IPS DF 4.7 (cell line): ENCODE measurements at regions not wholly inside any gene's neighbourhood (a gene's known extent, or its start where the extent isn't known, plus 50 kb on each side); places are given as distances from the start of the nearest gene placed in this dataset.

Experiments
- DNase-seq: peaks from one replicate; pipeline ENCODE4 v3.0.0-alpha.2; 2013; ENCODE audit warnings: low spot score; ENCODE audit errors: extremely low read depth

DNA sequence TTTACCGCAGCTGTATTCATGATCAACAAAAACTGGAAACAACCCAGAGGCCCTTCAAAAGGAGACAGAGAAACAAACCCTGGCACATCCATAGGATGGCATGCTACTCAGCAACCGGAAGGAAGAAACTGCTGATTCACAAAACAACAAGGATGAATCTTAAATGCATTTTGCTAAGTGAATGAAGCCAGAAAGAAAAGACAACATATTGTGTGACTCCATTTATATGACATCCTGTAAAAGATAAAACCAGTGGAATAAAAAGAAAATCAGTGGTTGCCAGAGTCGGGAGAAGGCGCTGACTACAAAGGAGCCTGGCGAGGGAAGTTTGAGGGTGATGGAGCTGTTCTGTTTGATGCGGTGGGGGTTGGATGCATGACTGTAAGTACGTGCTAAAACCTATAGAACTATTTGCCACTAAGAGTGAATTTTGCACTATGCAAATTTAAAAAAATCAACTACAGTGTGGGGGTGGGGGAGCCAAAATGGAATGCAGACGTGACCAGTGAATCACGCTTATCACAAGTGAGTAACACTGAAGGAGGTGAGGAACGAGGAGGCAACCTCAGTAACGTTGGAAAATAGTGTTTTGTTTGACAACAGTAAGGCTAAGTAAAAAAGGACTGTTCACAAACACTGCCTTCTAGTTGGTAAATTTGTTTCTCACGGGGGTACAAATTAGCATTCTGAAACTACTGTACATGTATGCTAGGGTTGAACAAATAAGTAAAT is 108.9 kb downstream of the INHBB start:
- DNase-seq: no peak

DNA sequence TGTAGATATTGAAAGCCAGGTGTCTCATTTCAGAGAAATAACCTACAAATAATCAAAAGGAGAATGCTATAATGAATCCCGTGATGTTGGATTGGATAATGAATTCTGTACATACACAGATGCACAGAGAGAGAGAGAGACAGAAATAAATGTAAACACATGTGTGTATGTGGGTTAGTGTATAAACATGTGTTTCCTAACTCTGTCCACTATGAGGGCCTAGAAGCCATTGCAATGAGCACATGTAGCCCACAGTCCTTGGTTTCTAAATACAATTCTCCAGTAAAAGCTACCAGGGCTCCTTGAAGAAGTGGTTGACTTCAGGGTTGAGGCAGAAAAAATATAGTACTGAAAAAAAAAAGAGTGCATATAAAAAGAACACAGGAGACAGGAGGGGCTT is 109.5 kb downstream of the INHBB start:
- DNase-seq: no peak

DNA sequence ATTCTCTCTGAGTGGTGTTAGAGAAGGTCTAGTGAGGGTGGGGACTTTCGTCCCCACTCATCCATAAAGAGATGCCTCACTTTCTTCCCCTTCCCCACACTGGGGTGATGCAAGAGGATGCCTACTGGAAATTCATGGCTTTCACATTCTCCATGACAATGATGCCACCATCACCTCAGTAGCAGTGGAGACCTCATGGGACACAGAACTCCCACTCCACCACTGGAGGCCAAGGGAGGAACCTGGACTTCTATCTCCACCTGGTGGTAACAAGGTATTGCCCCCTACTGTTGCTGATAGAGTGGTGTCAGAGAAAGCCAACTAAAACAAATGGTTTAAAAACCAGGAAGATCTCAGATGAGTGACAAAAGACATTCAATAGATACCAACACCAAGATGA is 110.9 kb downstream of the INHBB start:
- no peak for DNase-seq

DNA sequence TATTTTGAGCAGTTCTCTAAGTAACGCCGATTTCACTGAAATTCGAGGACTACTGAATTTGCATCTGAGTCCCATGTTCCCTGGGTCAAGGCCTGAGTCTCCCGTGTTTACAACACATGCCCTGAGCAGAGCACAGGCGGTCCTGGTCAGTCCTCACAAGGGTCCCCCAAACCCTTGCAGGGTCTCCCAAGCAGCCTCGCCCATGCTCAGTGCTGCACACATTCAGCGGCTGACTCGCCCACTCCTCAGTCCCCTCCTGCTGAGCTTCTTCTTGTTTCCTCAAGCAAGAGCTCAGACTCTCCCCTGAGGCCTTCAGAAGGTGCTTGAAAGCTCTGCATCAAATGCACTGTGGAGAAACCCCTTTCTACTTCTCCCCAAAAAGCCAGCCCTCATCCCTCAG is 114.6 kb downstream of the INHBB start:
- DNase-seq: no peak

DNA sequence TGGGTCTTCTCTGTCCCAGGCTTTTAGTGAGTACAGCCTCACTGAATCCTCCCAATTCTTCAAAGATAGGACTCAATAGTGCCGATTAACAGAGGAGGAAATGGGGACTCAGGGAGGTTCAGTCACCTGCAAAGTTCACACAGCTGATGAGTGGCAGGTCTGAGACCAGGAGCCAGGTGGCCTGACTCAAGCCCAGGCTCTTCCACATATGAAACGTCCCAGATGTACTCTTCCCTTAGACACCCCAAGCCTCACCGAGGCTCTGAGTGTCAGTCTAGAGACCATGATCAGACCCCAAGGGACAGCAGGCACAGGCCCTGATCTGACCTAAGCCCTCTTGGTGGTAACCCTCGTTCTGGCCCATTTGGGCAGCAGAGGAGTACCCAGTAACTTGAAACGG is 115.2 kb downstream of the INHBB start:
- no peak for DNase-seq

DNA sequence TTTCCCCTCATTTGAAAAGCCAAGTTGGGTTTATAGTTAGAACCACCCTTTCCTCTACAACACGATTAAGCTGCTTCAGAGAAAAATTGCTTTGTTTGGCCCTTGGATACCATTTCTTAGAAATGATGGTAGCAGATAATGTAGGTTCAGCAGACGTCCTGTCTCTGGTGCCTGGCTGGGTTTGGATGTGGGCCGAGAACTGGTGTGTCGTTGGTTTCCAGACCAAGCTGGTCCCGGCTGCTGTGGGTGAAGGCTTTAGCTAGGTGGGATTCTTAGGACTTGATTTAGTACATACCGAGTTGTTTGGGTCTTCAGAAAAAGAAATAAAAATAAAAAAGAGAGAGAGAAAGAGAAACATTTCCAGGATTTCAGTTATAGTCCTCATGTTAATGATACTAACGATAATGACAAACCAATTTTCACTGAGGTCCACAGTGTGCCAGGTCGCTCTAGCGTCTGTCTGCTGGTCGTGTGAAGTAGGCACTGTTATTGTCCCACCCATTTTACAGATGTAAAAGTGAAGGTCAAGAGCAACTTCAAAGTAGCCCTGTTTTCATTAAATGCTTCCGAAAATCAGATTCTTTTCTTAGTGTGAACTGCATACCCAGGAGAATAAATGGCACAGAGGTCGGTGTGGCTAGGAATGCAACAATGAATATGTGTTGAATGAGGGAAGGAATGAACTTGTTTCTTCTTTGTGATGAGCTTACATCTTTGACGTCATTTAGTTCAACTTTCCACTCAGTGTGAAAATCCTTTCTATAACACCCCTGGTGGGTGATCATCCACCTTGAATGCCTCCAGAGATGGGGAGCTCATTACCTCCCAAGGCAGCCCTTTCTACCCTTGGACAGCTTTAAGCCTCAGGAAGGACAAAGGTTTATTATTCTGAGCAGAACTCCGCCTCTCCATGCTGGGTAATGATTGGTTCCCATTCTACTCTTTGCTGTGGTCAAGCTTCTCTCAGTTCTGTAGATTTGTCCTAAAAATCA is 115.9 kb downstream of the INHBB start:
- DNase-seq: no peak

DNA sequence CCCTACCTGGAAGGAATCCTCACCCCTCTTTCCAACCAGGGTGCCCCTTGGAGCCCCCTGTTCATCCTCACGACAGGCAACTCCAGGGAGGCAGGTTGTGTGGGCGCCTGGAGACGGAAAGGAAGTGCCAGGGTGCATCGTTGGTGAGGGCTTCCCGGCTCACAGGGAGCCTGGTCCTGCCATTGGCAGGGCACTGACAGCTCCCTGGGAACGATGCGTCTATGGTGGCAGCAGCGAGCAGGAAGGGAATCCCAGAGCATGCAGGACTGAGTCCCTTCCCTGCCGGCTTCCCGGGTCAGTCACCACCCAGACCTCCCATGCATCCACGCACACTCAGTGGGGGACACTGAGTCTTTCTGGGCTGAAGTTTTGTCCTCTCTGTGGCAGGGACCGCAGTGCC is 117.6 kb downstream of the INHBB start:
- DNase-seq: no peak

DNA sequence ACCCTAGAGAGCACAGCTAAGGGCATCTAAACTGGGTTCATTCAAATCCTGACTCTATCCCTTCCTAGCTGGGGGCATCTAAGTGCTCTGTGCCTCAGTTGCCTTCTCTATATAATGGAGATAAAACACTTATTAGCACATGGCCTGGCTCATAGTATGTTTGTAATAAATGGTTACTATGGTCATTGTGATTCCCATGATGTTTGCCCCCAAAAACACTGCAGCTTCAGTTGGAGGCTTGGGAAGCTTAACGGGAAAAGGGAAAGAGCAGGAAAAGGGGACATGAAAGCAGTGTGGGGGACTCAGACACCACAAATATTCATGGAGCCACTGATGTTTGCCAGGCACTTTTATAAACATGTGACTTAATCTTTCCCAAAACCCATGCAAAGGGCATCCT is 118.1 kb downstream of the INHBB start:
- DNase-seq: no peak

DNA sequence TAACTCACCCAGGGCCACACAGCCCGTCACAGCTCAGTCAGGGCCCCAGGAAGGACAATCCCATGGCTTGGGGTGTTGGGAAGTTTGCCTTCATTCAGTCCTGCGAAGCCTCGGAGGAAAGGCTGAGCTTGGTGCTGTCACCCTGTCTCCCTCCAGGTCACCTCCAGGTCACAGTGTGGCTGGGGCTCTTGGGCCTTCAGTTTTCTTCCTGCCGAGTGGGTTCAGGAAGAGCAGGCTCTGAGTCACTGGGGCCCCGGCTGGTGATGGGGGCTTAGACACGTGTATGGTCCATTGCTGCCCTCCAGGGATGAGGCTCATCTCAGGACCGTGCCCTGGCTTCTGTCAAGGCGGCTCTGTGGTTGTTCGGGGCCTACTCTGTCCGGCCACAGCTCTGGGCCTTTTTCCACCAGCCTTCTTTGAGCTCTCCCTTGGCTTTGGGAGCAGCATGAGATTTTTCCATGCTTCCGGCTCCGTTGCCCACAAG is 118.6 kb downstream of the INHBB start:
- DNase-seq: no peak

DNA sequence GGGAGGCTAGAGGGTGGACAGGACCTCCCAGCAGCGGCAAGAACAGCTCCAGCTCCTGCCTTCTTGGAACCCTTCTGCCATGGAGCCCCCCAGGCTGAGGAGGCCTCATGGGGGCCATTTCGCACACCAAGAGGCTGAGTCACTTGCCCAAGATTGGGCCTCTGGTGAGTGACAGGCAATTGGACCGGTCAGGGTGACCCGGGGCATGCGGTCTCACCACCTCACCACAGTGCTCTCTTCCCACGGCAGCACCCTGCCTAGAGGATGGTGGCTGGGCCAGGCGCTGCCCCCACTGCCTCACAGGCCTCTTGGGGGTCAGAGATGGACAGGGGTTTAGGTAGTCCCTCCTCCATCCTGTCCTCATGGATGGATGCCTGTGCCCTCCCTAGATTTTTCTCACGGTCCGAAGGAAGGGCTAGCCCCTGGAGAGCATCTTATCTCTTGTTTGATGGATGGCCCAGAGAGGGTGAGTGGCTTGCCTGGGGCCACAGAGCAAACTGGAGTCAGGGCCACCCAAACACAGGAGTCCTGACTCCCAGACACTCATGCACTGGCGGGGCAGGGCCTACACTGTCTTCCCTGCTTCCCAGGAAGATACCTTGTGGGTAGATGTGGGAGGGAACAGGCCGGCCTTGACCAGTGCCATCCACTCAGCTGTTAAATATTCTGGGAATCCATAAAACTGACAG is 119.2 kb downstream of the INHBB start:
- no peak for DNase-seq

DNA sequence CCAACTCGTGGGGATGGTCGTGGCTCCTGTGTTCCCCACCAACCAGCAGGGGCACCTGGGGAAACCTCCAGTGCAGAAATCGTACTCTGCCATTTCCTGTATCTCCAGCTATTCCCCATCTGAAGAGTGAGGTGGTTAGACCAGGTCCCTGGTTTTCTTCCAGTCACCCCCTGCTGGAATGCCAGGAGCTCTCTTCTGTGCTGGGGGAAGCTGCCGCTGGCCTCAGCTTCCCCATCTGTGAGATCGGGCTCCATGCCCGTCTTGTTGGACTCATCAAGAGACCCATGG is 119.7 kb downstream of the INHBB start:
- no peak for DNase-seq

DNA sequence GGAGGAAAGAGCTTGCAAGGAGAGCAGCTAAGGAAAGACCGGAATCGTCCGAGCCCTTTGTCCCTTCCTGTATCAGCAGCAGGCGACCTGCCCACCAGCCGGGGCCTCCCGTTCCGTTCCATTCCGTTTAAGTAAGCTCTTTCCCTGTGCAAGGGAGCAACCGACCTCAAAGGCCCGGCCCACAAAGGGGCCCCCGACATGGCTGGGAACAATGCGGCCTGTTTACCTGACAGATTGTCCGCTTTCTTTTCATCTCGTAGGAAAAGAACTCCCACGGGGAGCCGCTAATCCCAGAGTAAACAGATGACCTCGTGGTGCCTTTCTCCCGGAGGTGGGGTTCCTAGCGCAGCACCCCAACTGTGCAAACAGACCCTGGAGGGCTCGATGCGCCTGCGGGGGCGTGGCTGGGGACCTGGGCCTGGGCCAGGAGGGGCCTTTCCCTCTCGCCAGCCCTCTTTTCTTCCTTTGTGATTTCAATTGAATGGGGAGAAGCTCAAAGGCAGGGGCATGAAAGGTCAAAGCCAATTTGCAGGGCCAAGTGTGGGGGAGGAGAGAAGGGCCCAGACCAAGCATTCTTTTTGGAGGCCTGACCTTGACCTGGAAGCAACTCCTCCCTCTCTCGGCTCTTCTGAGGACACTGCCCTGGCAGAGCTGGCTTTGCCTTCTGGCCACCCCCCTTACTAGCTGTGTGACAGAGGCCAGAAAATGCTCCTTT is 120.2 kb downstream of the INHBB start:
- no peak for DNase-seq

DNA sequence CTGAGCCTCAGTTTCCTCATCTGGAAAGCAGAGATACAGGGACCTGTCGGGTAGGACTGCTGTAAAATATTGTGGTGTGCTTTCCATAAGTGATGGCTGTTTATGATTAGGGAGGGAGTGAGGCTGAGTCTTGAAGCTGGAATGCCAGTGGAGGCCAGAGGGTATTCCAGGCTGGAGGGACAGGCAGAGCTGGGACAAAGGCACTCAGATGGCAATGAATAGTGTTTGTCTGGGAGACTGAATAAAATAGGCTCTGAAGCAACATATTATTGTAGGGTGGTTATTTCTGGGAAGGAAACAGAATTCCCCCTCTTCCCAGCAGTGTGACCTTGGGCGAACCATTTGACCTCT is 120.7 kb downstream of the INHBB start:
- DNase-seq: no peak

DNA sequence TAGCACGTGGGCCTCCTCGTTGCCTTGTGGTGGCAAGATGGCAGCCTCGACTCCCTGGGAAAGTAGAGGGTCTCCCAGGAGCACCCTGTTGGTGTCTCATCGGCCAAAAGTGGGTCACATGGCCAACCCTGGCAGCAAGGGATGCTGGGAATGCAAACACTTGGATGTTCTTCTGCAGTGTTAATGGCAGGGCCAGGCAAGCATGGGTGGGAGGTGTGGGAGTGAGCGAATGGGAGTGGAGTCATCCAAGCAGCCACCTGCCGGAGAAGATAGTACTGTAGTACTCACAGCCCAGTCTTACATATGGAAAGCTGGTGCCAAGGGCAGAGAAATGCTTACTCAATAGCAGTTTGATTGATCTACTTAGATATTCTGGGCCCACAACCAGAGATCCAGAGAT is 122.2 kb downstream of the INHBB start:
- no peak for DNase-seq

DNA sequence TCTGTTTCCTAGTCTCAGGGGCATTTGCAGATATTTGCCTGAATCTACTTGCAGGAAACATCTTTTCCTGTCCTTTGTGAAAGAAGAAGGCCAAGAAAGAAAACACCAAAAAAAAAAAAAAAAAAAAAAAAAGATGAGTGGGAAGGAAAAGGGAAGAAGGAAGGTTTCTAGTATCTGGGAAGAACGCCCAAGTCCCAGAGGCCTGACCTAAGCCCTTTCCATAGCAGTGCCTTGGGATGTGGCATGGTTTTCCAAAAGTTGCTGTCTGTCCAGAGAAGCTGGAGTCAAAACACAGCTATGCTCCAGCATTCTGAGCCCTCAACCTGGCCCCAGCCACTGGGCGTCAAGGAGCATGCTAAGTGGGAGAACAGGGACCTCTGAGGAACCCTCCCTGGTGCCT is 123.5 kb downstream of the INHBB start:
- DNase-seq: no peak

DNA sequence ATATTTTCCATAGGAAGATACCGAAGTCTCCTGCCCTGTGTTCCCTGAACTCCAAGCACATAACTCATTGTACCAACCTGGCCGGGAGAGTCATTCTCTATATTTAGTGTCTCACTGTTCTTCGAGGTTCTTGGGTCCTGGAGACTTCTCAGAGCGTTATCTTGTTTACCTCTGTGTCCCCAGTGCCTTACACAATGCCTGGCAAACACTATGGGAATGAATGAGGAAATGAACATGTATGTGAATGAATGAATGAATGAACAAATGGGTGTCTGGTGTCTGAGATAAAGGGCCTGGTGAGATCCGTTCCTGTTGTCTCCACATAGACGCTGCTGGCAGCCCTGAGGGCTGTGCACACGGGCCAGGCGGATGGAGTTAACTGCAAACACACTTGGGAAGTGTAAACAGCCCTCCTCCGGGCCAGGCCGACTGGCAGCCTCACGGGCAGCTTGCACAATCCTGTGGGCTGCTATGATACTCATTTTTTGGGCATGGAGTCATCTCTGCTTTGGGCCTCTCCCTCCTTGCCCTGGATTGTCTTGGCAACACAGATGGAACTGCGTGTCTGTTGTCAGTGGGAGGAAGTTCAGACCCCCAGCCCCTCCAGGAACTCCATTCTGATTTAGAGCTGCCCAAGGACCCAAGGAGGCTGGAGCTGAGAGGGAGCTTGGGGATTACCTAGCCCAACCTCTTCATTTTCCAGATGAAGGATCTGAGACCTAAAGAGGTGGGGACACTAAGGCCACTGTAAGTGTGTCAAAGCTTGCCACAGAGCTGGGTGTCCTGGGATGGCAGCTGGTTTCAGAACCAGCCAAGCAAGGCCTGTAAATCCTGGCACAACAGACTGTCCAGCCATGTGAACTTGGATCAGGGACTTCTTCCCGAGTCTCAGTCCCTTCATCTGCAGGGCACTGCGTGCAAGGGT is 124.4 kb downstream of the INHBB start:
- no peak for DNase-seq

DNA sequence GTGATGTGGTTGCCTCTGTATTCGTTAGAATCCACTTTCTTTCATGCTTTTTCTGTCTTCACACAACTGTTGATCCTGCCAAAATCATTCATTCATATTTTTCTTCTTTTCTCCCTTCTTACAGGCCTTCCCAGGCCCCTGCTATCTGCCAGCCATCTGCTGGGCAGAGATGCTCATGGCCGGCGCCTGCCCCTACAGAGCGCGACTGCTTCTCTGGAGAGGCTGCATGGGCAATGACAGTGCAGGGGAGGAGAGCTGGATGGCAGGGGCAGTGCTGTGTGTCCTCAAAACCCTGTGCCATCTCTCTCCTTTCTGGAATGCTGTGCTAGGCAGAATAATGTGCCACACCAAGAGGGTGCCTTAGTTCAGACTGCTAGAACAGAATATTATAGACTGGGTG is 125.2 kb downstream of the INHBB start:
- no peak for DNase-seq

DNA sequence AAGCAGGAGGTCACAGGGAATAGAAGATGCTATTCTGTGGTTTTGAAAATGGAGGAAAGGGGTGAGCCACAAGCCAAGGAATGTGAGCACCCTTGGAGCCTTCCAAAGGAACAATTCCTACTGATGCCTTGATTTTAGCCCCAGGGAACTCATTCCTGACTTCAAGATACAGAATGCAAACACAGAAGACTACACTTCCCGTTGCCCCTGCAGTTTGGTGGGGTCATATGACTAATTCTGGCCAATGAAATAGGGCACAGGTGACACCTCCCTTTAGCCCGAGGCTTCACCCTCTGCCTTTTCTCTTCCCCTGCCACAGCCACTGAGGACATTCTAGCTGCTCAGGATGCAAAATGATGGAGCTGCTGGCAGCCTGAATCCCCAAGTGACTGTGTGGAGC is 126.1 kb downstream of the INHBB start:
- DNase-seq: no peak

DNA sequence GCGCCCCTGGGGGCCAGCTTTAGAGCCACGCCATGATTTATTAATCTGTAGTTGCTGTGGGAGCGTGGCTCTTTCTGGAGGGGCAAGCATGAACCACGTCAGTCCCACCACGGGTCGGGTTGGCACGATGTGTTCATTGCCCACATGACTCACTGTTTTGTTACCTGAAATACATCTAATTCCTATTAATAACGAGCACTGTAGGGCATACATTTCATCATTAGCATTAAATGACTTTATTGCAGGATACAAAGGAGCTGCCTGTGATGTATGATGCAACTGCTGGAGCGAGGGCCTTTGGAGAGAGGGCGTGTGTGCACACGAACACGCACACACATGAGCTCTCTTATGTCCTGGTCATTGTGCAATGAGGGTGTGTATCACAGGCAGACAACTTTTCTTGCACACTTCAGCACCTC is 127.0 kb downstream of the INHBB start:
- no peak for DNase-seq

DNA sequence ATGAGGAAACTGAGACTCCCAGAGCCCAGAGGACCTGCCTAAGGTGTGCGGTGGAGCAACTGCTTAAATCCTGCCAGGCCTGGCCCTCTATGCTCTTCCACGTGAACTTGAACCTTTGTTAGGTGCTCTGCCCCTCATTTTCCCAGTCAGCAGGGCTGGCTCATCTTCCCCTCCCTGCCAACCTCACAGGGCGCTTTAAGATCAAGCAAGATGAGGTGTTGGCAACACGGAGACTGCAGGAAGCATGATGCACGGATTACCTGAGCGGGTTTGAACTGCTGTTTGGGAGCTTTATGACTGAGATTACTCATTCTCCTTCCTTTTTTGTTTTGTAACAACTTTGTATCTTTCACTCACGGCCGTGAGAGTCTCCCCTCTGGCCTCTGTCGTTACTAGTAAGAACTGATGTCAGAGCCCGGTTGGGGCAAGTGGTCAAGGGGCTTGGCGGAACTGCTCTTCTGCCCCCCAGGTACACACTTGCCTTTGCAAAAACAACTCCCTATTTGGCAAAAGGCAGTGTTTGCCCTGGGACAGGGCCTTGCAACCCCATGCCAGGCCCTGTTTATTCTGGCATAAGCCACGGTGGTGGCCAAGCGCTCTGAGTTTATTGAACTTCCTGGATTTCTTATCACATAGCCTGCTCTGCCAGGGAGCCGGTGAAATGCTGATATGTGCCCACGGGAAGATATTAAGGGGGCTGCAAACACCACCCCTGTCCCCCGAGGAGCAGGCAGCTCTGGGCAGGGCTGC is 127.8 kb downstream of the INHBB start:
- no peak for DNase-seq
